Mucosa of rectum (tissue), 2 donors: ENCODE measurements at regions not wholly inside any gene's neighbourhood (a gene's known extent, or its start where the extent isn't known, plus 50 kb on each side); places are given as distances from the start of the nearest gene placed in this dataset.

Source experiments
- H3K27ac ChIP-seq, 2 donors: one replicate each; pipeline ENCODE4 v1.7.0; 2013; ENCODE audit warnings: inconsistent platforms in 2 of 2, low read depth in 2 of 2, low read length in 2 of 2
- H3K27me3 ChIP-seq, 2 donors: one replicate each; pipeline ENCODE4 v1.7.0; 2013; ENCODE audit warnings: low read length in 2 of 2; ENCODE audit not compliant: control insufficient read depth in 2 of 2, insufficient read depth in 2 of 2
- H3K36me3 ChIP-seq, 2 donors: one replicate each; pipeline ENCODE4 v1.7.0; 2013; ENCODE audit warnings: low read length in 2 of 2; ENCODE audit not compliant: control insufficient read depth in 2 of 2, insufficient read depth in 2 of 2
- H3K4me1 ChIP-seq, 2 donors: one replicate each; pipeline ENCODE4 v1.7.0; 2013; ENCODE audit warnings: low read length in 2 of 2, mild to moderate bottlenecking in 1 of 2; ENCODE audit not compliant: control insufficient read depth in 2 of 2, insufficient read depth in 2 of 2
- H3K4me3 ChIP-seq, 2 donors: one replicate each; pipeline ENCODE4 v1.7.0; 2013; ENCODE audit warnings: low read length in 2 of 2
- H3K9ac ChIP-seq, 2 donors: one replicate each; pipeline ENCODE4 v1.7.0; 2013; ENCODE audit warnings: low read length in 2 of 2, low read depth in 1 of 2, mild to moderate bottlenecking in 1 of 2
- H3K9me3 ChIP-seq, 2 donors: one replicate each; pipeline ENCODE4 v1.7.0; 2013; ENCODE audit warnings: low read length in 2 of 2; ENCODE audit not compliant: control insufficient read depth in 2 of 2
- donor health status: healthy.
- donor health status: Normal muscosa, but diverticular disease.

DNA sequence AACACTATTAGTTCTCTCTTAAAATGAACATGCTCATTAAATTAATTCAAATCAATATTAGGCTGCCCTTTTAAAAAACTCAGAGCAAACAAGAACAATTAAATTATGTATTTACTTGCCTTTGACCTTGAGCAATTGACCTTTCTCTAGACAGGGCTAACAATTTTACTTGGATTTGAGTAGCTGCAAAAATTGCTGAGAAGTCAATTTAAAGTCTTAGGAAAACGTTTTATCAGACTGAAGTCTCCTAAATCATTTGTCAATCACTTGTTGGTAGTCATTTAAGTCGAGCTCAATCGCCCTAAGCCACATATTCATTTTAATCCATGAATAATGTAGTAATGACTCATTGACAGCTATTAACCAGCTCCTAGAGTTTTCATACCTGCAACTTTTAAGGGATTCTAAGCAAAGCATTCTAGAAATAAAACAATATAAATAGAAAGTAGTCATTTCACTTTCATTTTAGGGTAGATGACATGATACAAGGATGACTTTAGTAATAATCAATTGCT is 84.9 kb upstream of the SEC61G start:
- Histone ChIP-seq H3K9me3 (no peaks in the 10 kb centered on the region), H3K4me3 (no peak overlapping the region), H3K4me1 (peaks cover 0 to 2% of the 10 kb centered on the region in 2 donors), H3K9ac (no peak overlapping the region), H3K36me3 (no peaks in the 10 kb centered on the region), H3K27ac (no peak overlapping the region), H3K27me3 (no peaks in the 10 kb centered on the region)

- Histone ChIP-seq H3K27me3 (no peaks in the 10 kb centered on the region), H3K4me3 (no peak overlapping the region), H3K9ac (no peak overlapping the region), H3K9me3 (no peaks in the 10 kb centered on the region), H3K4me1 (no peaks in the 10 kb centered on the region), H3K27ac (no peak overlapping the region), H3K36me3 (no peaks in the 10 kb centered on the region)
Observed at GRCh38 chr7:54846273-54846672, 87.3 kb upstream of the SEC61G start.

GRCh38 chr7:54847921-54848320 is 88.9 kb upstream of the SEC61G start:
- no peak overlapping the region for H3K27ac ChIP-seq
- H3K9ac ChIP-seq, result no peak overlapping the region
- no peaks in the 10 kb centered on the region for H3K9me3 ChIP-seq
- H3K4me3 ChIP-seq, result no peak overlapping the region
- H3K4me1 ChIP-seq, result no peaks in the 10 kb centered on the region
- no peaks in the 10 kb centered on the region for H3K36me3 ChIP-seq
- H3K27me3 ChIP-seq, result no peaks in the 10 kb centered on the region

DNA sequence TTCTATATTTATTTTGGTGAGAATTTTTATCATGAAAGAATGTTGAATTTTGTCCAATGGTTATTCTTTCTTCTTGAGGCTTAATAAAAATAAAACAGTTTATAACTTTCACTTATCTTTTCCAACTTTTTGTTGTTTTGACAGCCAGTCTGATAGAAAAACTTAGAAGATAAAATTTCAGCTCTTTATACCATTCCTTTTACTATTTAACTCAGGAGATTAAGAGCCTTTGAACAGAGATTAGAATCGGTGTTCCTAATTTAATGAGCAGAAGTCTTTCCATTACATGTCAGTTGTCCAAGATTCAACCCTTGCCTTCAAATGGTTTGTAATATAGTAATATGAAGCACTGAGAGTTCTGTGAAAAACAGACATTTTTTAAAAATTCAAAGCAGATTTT is 97.8 kb upstream of the SEC61G start:
- Histone ChIP-seq H3K27ac (no peak overlapping the region), H3K4me3 (no peak overlapping the region), H3K27me3 (no peaks in the 10 kb centered on the region)

DNA sequence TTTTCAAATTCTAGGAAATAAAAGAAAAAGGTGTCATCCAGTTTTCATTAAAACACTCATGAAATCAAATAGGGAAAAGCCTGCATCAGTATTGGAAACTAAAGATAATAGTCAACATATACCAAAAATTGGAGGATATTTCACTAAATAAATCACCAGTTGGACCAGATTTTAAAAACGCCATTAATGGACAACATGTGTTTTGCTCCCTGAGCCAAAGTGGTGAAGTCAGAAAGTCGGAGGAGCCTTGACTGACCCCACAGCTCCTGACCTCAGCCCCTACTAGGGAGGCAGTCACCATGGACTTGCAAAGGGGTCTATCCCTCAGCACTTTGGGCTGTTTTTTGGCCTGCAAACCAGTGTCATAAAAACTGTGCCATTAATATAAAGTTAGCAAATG is 98.3 kb upstream of the SEC61G start:
- Histone ChIP-seq H3K9me3 (no peaks in the 10 kb centered on the region), H3K27ac (no peak overlapping the region), H3K36me3 (no peaks in the 10 kb centered on the region), H3K4me1 (no peaks in the 10 kb centered on the region), H3K27me3 (no peaks in the 10 kb centered on the region), H3K4me3 (no peak overlapping the region), H3K9ac (no peak overlapping the region)

More for the DNA sequence above, 97.8 kb upstream of the SEC61G start:
- H3K9me3 ChIP-seq, result no peaks in the 10 kb centered on the region
- no peaks in the 10 kb centered on the region for H3K36me3 ChIP-seq
- H3K4me1 ChIP-seq, result no peaks in the 10 kb centered on the region
- no peak overlapping the region for H3K9ac ChIP-seq

DNA sequence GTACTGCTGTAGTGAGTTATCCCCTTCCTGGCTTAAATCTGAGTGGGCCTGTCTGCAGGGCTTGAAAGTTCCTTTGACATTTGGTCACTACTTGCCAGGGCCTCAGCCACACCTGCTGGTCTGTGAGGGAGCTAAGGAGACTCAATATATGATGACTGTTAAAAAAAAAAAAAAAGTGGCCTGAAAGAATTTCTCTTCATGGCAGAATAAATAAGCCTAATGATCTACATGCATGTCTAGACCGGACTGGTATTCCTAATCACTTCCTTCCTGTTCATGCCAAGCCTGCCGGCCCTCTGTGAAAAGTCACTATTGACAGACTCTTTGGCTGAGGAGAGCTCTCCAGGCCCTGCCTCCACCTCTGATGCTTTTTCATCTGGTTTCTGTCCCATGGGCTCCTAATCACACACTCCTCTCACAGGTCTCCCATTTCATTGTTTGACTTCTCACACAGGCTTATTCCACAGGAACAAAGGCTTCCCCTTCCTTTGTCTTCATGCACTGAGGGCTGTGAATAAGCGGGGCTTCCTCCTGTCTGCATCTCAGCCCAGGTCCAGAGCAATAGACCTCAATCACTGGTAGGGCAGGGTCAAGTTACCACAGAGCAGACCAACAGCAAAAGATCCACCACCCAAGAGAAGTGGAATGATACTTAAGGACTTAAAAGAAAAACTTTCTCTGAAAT is 99.1 kb upstream of the SEC61G start:
- Histone ChIP-seq H3K4me1 (no peaks in the 10 kb centered on the region), H3K9me3 (no peaks in the 10 kb centered on the region), H3K36me3 (no peaks in the 10 kb centered on the region), H3K4me3 (no peak overlapping the region), H3K27ac (no peak overlapping the region), H3K27me3 (no peaks in the 10 kb centered on the region), H3K9ac (no peak overlapping the region)

GRCh38 chr7:54859066-54859465 is 100.1 kb upstream of the SEC61G start:
- Histone ChIP-seq H3K27ac (no peak overlapping the region), H3K9ac (no peak overlapping the region), H3K36me3 (no peaks in the 10 kb centered on the region), H3K9me3 (no peaks in the 10 kb centered on the region), H3K4me3 (no peak overlapping the region), H3K4me1 (no peaks in the 10 kb centered on the region), H3K27me3 (no peaks in the 10 kb centered on the region)

GRCh38 chr7:54859545-54859944 is 100.5 kb upstream of the SEC61G start:
- H3K4me3 ChIP-seq, result no peak overlapping the region
- H3K9ac ChIP-seq, result no peak overlapping the region
- no peaks in the 10 kb centered on the region for H3K9me3 ChIP-seq
- H3K27me3 ChIP-seq, result no peaks in the 10 kb centered on the region
- no peaks in the 10 kb centered on the region for H3K4me1 ChIP-seq
- no peak overlapping the region for H3K27ac ChIP-seq
- no peaks in the 10 kb centered on the region for H3K36me3 ChIP-seq

DNA sequence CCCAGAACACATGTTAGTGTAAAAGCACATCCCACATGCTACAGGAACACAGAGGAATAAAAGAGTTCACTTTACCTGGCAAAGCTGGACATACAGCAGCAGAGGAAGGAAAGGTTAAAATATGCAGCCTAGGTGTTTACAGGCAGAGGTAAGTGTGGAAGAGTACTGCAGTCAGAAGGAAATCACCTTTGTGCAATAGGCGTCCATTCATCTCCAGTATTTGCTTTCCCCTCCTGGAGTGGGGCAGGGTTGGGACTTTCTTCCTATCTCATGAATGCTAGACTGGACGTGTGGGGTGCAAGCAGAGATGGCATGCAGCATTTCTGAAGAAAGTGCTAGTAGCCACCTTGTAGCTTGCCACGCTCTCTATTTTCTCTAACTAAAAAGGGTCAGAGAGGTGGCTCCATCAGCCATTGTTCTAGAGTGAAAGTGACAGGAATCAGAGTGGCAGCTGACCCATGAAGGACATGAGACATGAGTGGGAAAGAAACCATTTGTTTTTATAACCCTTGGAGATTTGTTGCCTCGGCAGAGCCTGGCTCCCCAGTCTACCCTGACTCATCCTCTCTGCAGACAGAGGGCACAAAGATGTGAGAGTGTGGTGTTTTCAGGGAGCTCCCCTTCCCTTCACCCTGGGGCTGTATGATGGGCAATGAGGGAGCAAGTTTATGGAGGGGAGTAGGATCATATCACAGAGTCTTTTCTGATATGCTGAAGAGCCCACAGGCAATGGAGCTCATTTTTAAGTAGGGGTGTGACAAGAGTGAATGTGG is 101.2 kb upstream of the SEC61G start:
- H3K36me3 ChIP-seq, result no peaks in the 10 kb centered on the region
- H3K27me3 ChIP-seq, result no peaks in the 10 kb centered on the region
- H3K4me1 ChIP-seq, result no peaks in the 10 kb centered on the region
- H3K27ac ChIP-seq, result no peak overlapping the region
- H3K4me3 ChIP-seq, result no peak overlapping the region
- H3K9ac ChIP-seq, result no peak overlapping the region
- H3K9me3 ChIP-seq, result no peaks in the 10 kb centered on the region

DNA sequence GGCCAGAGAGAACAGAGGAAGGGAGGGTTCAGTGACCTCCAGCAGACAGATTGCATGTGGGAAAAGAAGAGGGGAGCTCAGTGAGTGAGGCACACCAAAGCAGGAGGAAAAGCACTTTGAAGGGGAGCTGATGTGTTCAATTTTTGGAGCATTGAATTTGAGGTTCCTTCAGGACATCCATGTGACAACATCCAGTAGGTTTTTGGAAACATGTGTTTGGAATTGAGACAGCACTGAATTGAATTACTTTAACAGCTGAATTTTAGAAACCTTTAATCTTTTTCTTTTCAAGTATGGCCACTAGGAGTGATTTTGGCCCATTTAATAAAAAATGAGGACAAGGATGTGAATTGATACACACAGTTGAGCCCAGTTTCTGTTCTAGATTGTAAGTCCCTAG is 101.8 kb upstream of the SEC61G start:
- no peaks in the 10 kb centered on the region for H3K36me3 ChIP-seq
- no peaks in the 10 kb centered on the region for H3K9me3 ChIP-seq
- H3K27me3 ChIP-seq, result no peaks in the 10 kb centered on the region
- no peak overlapping the region for H3K4me3 ChIP-seq
- no peak overlapping the region for H3K27ac ChIP-seq
- H3K9ac ChIP-seq, result no peak overlapping the region
- no peaks in the 10 kb centered on the region for H3K4me1 ChIP-seq
